PC-9 (cell line): ENCODE measurements at regions not wholly inside any gene's neighbourhood (a gene's known extent, or its start where the extent isn't known, plus 50 kb on each side); places are given as distances from the start of the nearest gene placed in this dataset.

Source experiments
- CTCF ChIP-seq: fragments of 200-600 bp; sonication (generic); conservative IDR thresholded peaks from 2 replicates; pipeline ENCODE4 v1.6.1; 2017; ENCODE audit warnings: mixed run types, antibody characterized with exemption, mild to moderate bottlenecking, moderate library complexity
- EZH2 ChIP-seq: fragments of 200-600 bp; sonication (generic); IDR thresholded peaks from 2 replicates; pipeline ENCODE4 v1.8.0; 2017; ENCODE audit warnings: antibody characterized with exemption, low read depth

DNA sequence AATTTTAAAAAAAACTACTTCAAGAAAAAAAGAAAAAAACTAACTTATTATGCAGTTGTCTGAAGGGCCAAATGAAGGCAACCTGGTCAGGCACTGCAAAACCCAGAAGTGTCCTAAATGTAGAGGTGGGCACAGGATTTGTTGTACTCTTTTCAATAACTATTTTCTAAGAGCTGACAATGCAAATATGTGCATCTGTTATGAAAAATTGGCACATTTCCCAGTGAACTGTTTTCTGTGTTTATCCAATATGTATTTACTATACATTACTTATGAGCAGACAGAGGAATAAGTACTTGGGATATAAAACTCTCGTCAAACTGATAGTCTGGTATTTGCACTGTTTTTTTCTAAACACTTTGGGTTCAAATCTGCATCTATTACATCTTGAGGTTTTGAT lies 188.0 kb upstream of the C21orf91 start:
- TF ChIP-seq CTCF, result no peak
- no peak for TF ChIP-seq EZH2
